ENCODE measurements at regions not wholly inside any gene's neighbourhood (a gene's known extent, or its start where the extent isn't known, plus 50 kb on each side); places are given as distances from the start of the nearest gene placed in this dataset.

- Histone ChIP-seq H4K20me1 (ENCODE audit: insufficient read depth) (no peaks in the 10 kb centered on the region), H3F3A (replicated peaks; ENCODE audit: insufficient read depth) (no peaks in the 10 kb centered on the region), H3K9me2 (no peaks in the 10 kb centered on the region), H2AFZ (ENCODE audit: low read depth) (no peak overlapping the region), H3K9me3 (no peaks in the 10 kb centered on the region), H3K4me2 (no peak overlapping the region), H3K36me3 (replicated peaks in 1 of 2; ENCODE audit: control insufficient read depth in 1 of 2, insufficient read depth in 2 of 2, low read length in 1 of 2) (no peaks in the 10 kb centered on the region), H3K27me3 (ENCODE audit: insufficient read depth) (peaks cover 8% of the 10 kb centered on the region; the same call in 1 of the 2 replicates), H3K4me1 (ENCODE audit: control insufficient read depth in 1 of 2, insufficient read depth in 2 of 2, low read depth in 1 of 2, low read length in 1 of 2) (no peaks in the 10 kb centered on the region), H3K4me3 (ENCODE audit: low read depth in 2 of 2, low read length in 1 of 2) (no peak overlapping the region), H3K27ac (ENCODE audit: low read depth in 2 of 2, low read length in 1 of 2) (no peak overlapping the region), H3K9ac (no peak overlapping the region), H3K79me2 (ENCODE audit: insufficient read depth) (no peaks in the 10 kb centered on the region)
- ChIA-PET POLR2A (no interaction called here), CTCF (no interaction called here)
- DNase-seq, result no peak
- TF ChIP-seq IRF3 (IDR thresholded peaks at IDR 0.05; ENCODE audit: low read depth, low read length) (no peak), SMC3 (IDR thresholded peaks at IDR 0.05; ENCODE audit: low read depth, low read length) (no peak), GATA2 (CRISPR knock-in tag; IDR thresholded peaks at IDR 0.05) (no peak), TCF12 (IDR thresholded peaks at IDR 0.05) (no peak), ZBTB33 (IDR thresholded peaks at IDR 0.05; ENCODE audit: borderline replicate concordance, low read depth) (no peak), POLR2AphosphoS5 (IDR thresholded peaks at IDR 0.05; ENCODE audit: low read depth, low read length) (no peak), REST (IDR thresholded peaks at IDR 0.05; ENCODE audit: low read depth, low read length) (no peak), TAF1 (IDR thresholded peaks at IDR 0.05; ENCODE audit: borderline replicate concordance, low read depth, low read length) (no peak), MEF2A (IDR thresholded peaks at IDR 0.05; ENCODE audit: borderline replicate concordance, low read depth) (no peak), SIN3A (IDR thresholded peaks at IDR 0.05; ENCODE audit: borderline replicate concordance, low read depth, low read length) (no peak), CHD2 (IDR thresholded peaks at IDR 0.05; ENCODE audit: low read length, partially characterized antibody) (no peak), EZH2phosphoT487 (IDR thresholded peaks at IDR 0.05; ENCODE audit: borderline replicate concordance, low read depth) (no peak), FOXJ3 (CRISPR knock-in tag; IDR thresholded peaks at IDR 0.05) (no peak), EP300 (IDR thresholded peaks at IDR 0.05; ENCODE audit: borderline replicate concordance in 1 of 2, low read depth in 1 of 2, low read length in 1 of 2) (no peak), RXRA (IDR thresholded peaks at IDR 0.05; ENCODE audit: borderline replicate concordance, low read depth) (no peak), TEAD4 (IDR thresholded peaks at IDR 0.05; ENCODE audit: borderline replicate concordance, insufficient read depth) (no peak), FOSL2 (IDR thresholded peaks at IDR 0.05; ENCODE audit: borderline replicate concordance, low read depth) (no peak)
Measured at GRCh38 chr5:136840601-136841000, 475.3 kb upstream of the TRPC7 start.

Data from SK-N-SH (cell line).